H9 (cell line): ENCODE measurements at regions not wholly inside any gene's neighbourhood (a gene's known extent, or its start where the extent isn't known, plus 50 kb on each side); places are given as distances from the start of the nearest gene placed in this dataset.

Source experiments
- DNase-seq: peaks from one replicate; pipeline ENCODE4 v3.0.0-alpha.2; 2017
- H2AFZ ChIP-seq: one replicate; pipeline ENCODE4 v1.6.1; 2013; ENCODE audit warnings: mild to moderate bottlenecking, low read length, control low read depth, moderate library complexity
- H2AK5ac ChIP-seq: 2 replicates; pipeline ENCODE4 v1.6.1; 2013; ENCODE audit warnings: low read length, control low read depth, mixed read lengths; ENCODE audit not compliant: insufficient read length
- H2BK120ac ChIP-seq: one replicate; pipeline ENCODE4 v1.6.1; 2013; ENCODE audit warnings: low read depth, mild to moderate bottlenecking, low read length, control low read depth, inconsistent platforms; ENCODE audit not compliant: poor library complexity, severe bottlenecking
- H2BK12ac ChIP-seq: 2 replicates; pipeline ENCODE4 v1.6.1; 2013; ENCODE audit warnings: low read length, control low read depth, mixed read lengths, low read depth; ENCODE audit not compliant: insufficient read length
- H2BK15ac ChIP-seq: 2 replicates; pipeline ENCODE4 v1.6.1; 2013; ENCODE audit warnings: low read depth, low read length, control low read depth
- H2BK20ac ChIP-seq: one replicate; pipeline ENCODE4 v1.6.1; 2013; ENCODE audit warnings: low read depth, mild to moderate bottlenecking, low read length, control low read depth, inconsistent platforms; ENCODE audit not compliant: poor library complexity, severe bottlenecking
- H2BK5ac ChIP-seq: 2 replicates; pipeline ENCODE4 v1.6.1; 2013; ENCODE audit warnings: low read length, control low read depth, mixed read lengths; ENCODE audit not compliant: insufficient read length
- H3K14ac ChIP-seq: 2 replicates; pipeline ENCODE4 v1.6.1; 2013; ENCODE audit warnings: low read length, control low read depth; ENCODE audit not compliant: insufficient read depth
- H3K18ac ChIP-seq: 2 replicates; pipeline ENCODE4 v1.6.1; 2013; ENCODE audit warnings: low read depth, mild to moderate bottlenecking, mixed read lengths, low read length, control low read depth; ENCODE audit not compliant: insufficient read length
- H3K23ac ChIP-seq: 2 replicates; pipeline ENCODE4 v1.6.1; 2013; ENCODE audit warnings: low read length, control low read depth, mixed read lengths, low read depth; ENCODE audit not compliant: insufficient read length
- H3K23me2 ChIP-seq: 2 replicates; pipeline ENCODE4 v1.6.1; 2013; ENCODE audit warnings: low read depth, mild to moderate bottlenecking, mixed read lengths, low read length, control low read depth; ENCODE audit not compliant: insufficient read length, poor library complexity, severe bottlenecking
- H3K27ac ChIP-seq: 2 replicates; pipeline ENCODE4 v1.5.1; 2013; ENCODE audit warnings: low read length, control low read depth, mixed read lengths, low read depth; ENCODE audit not compliant: insufficient read length
- H3K27me3 ChIP-seq: 2 replicates; pipeline ENCODE4 v1.6.1; 2013; ENCODE audit warnings: low read length, control low read depth, inconsistent platforms; ENCODE audit not compliant: insufficient read depth
- H3K4ac ChIP-seq: 2 replicates; pipeline ENCODE4 v1.6.1; 2013; ENCODE audit warnings: low read depth, mild to moderate bottlenecking, control low read depth, inconsistent platforms, low read length, moderate library complexity
- H3K4me1 ChIP-seq: 2 replicates; pipeline ENCODE4 v1.6.1; 2013; ENCODE audit warnings: low read length, control low read depth, inconsistent platforms; ENCODE audit not compliant: insufficient read depth
- H3K4me2 ChIP-seq: 2 replicates; pipeline ENCODE4 v1.6.1; 2013; ENCODE audit warnings: low read length, control low read depth, mixed read lengths; ENCODE audit not compliant: insufficient read length, insufficient read depth
- H3K56ac ChIP-seq: 2 replicates; pipeline ENCODE4 v1.6.1; 2013; ENCODE audit warnings: low read depth, mild to moderate bottlenecking, mixed read lengths, low read length, control low read depth; ENCODE audit not compliant: insufficient read length
- H3K79me1 ChIP-seq: 2 replicates; pipeline ENCODE4 v1.6.1; 2013; ENCODE audit warnings: low read depth, mild to moderate bottlenecking, moderate library complexity, low read length, control low read depth, inconsistent platforms; ENCODE audit not compliant: insufficient read depth, poor library complexity, severe bottlenecking
- H3K79me2 ChIP-seq: 2 replicates; pipeline ENCODE4 v1.6.1; 2013; ENCODE audit warnings: low read length, control low read depth, inconsistent platforms; ENCODE audit not compliant: insufficient read depth
- H3K9ac ChIP-seq: 2 replicates; pipeline ENCODE4 v1.6.1; 2013; ENCODE audit warnings: low read length, control low read depth, mixed read lengths; ENCODE audit not compliant: insufficient read length; ENCODE audit errors: extremely low read depth
- H3K9me3 ChIP-seq: one replicate; pipeline ENCODE4 v1.6.1; 2013; ENCODE audit warnings: low read depth, low read length, inconsistent platforms; ENCODE audit not compliant: control insufficient read depth
- H3T11ph ChIP-seq: one replicate; pipeline ENCODE4 v1.6.1; 2013; ENCODE audit warnings: mild to moderate bottlenecking, low read length, control low read depth, inconsistent platforms
- H4K20me1 ChIP-seq: one replicate; pipeline ENCODE4 v1.6.1; 2013; ENCODE audit not compliant: control insufficient read depth, insufficient read length, insufficient read depth
- H4K5ac ChIP-seq: 2 replicates; pipeline ENCODE4 v1.6.1; 2013; ENCODE audit warnings: low read depth, mild to moderate bottlenecking, mixed read lengths, low read length, control low read depth; ENCODE audit not compliant: insufficient read length
- H4K8ac ChIP-seq: replicated peaks from 2 replicates; pipeline ENCODE4 v1.6.1; 2013; ENCODE audit warnings: low read length, control low read depth, mixed read lengths, low read depth; ENCODE audit not compliant: insufficient read length
- H4K91ac ChIP-seq: 2 replicates; pipeline ENCODE4 v1.6.1; 2013; ENCODE audit warnings: low read depth, mild to moderate bottlenecking, moderate library complexity, mixed read lengths, low read length, control low read depth; ENCODE audit not compliant: insufficient read length
- H3K27ac Mint-ChIP-seq, 3 experiments: 2 replicates in 2 of 3; 3 replicates in 1 of 3; pipeline ENCODE4 v1.8.0; 2020 to 2021; ENCODE audit warnings: mixed read lengths in 3 of 3, mild to moderate bottlenecking in 1 of 3, moderate library complexity in 1 of 3
- H3K27me3 Mint-ChIP-seq: 2 replicates; pipeline ENCODE4 v1.8.0; 2021; ENCODE audit warnings: low read depth, mild to moderate bottlenecking, moderate library complexity, mixed read lengths
- H3K36me3 Mint-ChIP-seq, 3 experiments: 2 replicates in 2 of 3; 3 replicates in 1 of 3; pipeline ENCODE4 v1.8.0; 2020 to 2021; ENCODE audit warnings: low read depth in 3 of 3, mixed read lengths in 3 of 3; ENCODE audit not compliant: insufficient read depth in 1 of 3
- H3K4me1 Mint-ChIP-seq, 2 experiments: 2 replicates each; pipeline ENCODE4 v1.8.0; 2020; ENCODE audit warnings: mixed read lengths in 2 of 2
- H3K4me3 Mint-ChIP-seq, 2 experiments: 2 replicates in 1 of 2; 3 replicates in 1 of 2; pipeline ENCODE4 v1.8.0; 2020 to 2021; ENCODE audit warnings: mild to moderate bottlenecking in 2 of 2, mixed read lengths in 2 of 2, moderate library complexity in 1 of 2
- H3K9me3 Mint-ChIP-seq, 2 experiments: 2 replicates in 1 of 2; 3 replicates in 1 of 2; pipeline ENCODE4 v1.8.0; 2020; ENCODE audit warnings: mild to moderate bottlenecking in 2 of 2, mixed read lengths in 2 of 2, moderate library complexity in 1 of 2
- WGBS: extraction: QIAGEN DNeasy Blood & Tissue Kit; methylation state at CpG from one replicate; pipeline ENCODE4 v1.1.7; 2013; ENCODE audit warnings: missing lambda C conversion rate, low lambda C conversion rate, mixed read lengths; ENCODE audit not compliant: insufficient read length; ENCODE audit errors: extremely low coverage; 5-methylcytosine and 5-hydroxymethylcytosine counted together
- TF ChIP-seq, protein P1 (sequence below): fragments of 200-600 bp; sonication (generic); conservative IDR thresholded peaks from 3 replicates; pipeline ENCODE4 v1.8.0; 2021; ENCODE audit warnings: antibody characterized with exemption, mild to moderate bottlenecking

DNA sequence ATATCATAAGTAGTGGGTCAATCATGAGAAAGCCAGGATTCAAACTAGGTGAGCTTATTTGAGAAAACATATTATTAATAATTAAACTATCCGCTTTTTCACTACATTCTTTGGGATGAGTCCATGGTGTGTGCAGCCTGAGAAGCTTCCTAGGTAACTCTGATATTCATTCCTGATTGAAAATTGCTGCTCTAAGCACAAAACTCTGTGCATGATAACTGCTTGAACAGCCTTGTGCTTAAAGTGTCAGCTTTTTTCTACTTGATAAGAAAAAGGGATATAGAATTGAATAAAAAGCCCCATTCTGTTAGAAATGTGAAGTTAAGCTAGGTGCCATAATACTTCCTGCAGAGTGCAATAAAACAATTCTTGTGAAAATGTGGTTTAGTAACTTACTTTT, 343.5 kb upstream of the LUZP2 start:
- Histone ChIP-seq H3K4me1 (no peaks in the 10 kb centered on the region), H3K23me2 (no peaks in the 10 kb centered on the region), H2BK12ac (no peak overlapping the region), H4K20me1 (no peaks in the 10 kb centered on the region), H3K4ac (no peak overlapping the region), H2BK15ac (no peak overlapping the region), H4K91ac (no peak overlapping the region), H3K14ac (no peak overlapping the region), H3K27ac (no peak overlapping the region), H4K5ac (no peak overlapping the region), H3K27me3 (no peaks in the 10 kb centered on the region), H3K79me1 (no peaks in the 10 kb centered on the region), H3K9me3 (no peaks in the 10 kb centered on the region), H3K4me2 (no peak overlapping the region), H3K79me2 (no peaks in the 10 kb centered on the region), H3K56ac (no peak overlapping the region), H3K23ac (no peak overlapping the region), H3K9ac (no peak overlapping the region), H2BK5ac (no peak overlapping the region), H2BK20ac (no peak overlapping the region), H3K18ac (no peak overlapping the region), H2AK5ac (no peak overlapping the region), H2BK120ac (no peak overlapping the region), H2AFZ (no peak overlapping the region), H3T11ph (no peak overlapping the region), H4K8ac (no peak overlapping the region)
- no peaks in the 10 kb centered on the region for H3K9me3 Mint-ChIP-seq
- no CpG with 5 or more reads among the region's 1 CpG for WGBS
- H3K27me3 Mint-ChIP-seq, result no peaks in the 10 kb centered on the region
- DNase-seq, result no peak
- H3K27ac Mint-ChIP-seq, result no peak overlapping the region
- TF ChIP-seq, protein P1, sequence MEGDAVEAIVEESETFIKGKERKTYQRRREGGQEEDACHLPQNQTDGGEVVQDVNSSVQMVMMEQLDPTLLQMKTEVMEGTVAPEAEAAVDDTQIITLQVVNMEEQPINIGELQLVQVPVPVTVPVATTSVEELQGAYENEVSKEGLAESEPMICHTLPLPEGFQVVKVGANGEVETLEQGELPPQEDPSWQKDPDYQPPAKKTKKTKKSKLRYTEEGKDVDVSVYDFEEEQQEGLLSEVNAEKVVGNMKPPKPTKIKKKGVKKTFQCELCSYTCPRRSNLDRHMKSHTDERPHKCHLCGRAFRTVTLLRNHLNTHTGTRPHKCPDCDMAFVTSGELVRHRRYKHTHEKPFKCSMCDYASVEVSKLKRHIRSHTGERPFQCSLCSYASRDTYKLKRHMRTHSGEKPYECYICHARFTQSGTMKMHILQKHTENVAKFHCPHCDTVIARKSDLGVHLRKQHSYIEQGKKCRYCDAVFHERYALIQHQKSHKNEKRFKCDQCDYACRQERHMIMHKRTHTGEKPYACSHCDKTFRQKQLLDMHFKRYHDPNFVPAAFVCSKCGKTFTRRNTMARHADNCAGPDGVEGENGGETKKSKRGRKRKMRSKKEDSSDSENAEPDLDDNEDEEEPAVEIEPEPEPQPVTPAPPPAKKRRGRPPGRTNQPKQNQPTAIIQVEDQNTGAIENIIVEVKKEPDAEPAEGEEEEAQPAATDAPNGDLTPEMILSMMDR, result no peak
- no peak overlapping the region for H3K4me3 Mint-ChIP-seq
- H3K36me3 Mint-ChIP-seq, result no peaks in the 10 kb centered on the region
- peaks cover 5 to 9% of the 10 kb centered on the region in 2 experiments; a peak in 2 of 4 replicates for H3K4me1 Mint-ChIP-seq
